ENCODE measurements at regions not wholly inside any gene's neighbourhood (a gene's known extent, or its start where the extent isn't known, plus 50 kb on each side); places are given as distances from the start of the nearest gene placed in this dataset.

GRCh38 chr11:21625982-21626381 lies 566.9 kb upstream of the ANO5 start:
- FAIRE-seq: no peak

DNA sequence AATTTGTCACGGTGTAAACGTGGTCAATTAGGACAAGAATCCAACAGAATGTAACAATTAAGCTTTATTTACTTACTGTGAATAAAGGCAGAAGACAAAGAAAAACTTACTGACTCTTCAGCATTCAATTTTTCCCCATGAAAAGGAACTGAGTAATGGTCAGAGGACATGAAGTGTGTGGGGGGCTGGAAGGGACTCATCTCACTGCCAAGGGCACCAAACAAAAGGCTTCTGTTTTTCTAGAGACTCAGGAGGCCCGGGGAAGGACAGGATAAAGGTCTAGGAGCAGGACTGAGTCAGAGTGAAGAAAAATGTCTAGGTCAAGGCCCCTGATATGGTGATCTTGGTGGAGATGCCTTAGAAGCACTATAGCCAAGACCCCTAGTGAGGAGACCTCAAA lies 564.2 kb upstream of the ANO5 start:
- FAIRE-seq: no peak

DNA sequence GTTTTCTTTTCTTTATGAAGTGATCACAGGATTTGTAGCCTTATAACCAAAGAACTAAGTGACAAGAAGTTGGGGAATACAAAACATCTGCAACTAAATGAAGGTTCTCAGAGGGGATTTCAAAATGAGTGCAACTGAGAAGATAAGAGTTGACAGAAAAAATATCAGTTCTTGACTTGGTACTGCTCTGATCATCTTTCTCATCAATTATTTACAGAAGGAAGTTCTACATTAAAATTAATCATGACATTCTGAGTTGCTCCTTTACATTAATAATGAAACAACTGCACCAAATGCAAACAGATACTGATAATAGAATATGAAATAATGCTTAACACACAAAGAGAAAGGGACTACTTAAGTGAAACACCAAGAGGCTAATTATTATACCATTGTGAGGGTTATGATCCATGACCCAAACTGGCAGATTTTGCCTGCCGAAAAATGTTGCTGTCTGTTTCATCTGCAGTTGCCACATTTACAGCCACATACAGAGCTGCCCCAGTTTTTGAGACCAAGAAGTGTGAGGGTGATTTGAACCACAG lies 561.9 kb upstream of the ANO5 start:
- no peak for FAIRE-seq

DNA sequence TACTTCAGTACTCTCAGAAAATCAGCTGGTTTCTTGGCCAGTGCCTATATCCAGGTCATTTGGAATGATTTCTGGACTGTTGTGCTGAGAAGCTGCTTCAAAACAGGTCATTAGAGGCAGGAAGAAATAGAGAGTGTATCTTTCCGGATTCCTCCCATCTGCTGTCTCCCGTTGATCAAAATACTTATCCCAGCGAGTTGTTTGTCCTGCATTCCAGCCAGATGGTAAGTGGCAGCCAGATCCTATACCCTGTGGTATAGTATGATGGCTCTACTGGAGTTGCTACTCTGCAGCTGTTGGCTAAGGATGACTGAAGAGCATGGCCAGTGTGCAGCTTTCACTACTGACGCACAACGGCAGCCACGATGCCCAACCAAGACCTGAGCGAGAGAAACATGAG lies 560.9 kb upstream of the ANO5 start:
- FAIRE-seq: no peak

- no peak for FAIRE-seq
These were observed 558.4 kb upstream of the ANO5 start for GRCh38 chr11:21634491-21634890.

- no peak for FAIRE-seq
These were observed 557.9 kb upstream of the ANO5 start for GRCh38 chr11:21634956-21635355.

DNA sequence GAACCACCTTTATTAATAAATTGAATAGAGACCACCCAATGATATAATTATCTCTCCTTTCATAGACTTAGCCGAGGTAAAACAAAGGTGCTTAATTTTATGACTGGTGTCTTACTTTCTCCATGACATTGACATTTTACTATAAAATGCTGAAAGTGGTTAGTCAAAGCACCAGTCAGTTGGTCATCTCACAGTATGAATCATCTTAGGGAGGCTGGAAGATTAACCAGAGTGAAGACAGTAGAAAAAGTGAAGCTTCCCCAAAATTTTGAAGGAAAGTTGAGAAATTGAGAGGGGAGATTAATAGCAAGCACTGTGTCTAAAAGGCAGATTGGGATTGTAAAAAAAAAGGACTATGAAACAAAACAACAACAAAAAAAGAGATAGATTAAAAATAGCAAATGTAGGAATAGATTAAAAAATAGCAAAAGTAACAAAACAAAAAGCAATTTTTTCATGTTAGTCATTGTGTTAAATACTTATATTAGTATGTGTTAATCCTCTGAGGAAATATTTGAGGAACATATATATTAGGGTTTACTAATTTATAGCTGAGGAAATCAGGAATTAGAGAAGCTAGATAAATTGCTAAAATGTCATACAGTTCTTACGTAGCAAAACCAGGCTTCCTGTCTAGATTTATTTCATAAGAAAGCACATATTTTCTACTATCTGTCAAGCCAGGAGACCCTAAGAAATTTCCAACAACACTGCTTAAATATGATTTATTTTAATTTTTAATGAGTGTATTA lies 557.3 kb upstream of the ANO5 start:
- no peak for FAIRE-seq

- no peak for FAIRE-seq
These were observed 556.3 kb upstream of the ANO5 start for GRCh38 chr11:21636561-21636960.

DNA sequence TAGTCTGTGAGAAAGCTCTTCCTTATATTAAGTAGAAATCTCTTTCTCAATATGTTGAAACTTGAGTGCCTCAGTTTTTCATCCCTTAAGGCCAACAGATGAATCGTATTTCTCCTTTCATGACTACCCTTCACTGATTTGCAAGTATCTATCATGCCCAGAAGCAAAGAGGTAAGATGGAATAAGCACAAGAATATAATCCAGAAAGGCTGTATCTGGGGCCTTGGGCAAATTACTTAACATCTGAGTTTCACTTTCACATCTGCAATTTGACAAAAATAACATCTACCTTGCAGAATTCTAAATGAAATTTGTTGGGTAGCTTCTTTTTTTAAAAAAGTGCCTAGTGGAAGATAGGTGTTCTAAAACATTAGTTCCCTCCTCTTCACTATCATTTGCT lies 552.4 kb upstream of the ANO5 start:
- FAIRE-seq: no peak

GRCh38 chr11:21641869-21642268 lies 551.0 kb upstream of the ANO5 start:
- no peak for FAIRE-seq

DNA sequence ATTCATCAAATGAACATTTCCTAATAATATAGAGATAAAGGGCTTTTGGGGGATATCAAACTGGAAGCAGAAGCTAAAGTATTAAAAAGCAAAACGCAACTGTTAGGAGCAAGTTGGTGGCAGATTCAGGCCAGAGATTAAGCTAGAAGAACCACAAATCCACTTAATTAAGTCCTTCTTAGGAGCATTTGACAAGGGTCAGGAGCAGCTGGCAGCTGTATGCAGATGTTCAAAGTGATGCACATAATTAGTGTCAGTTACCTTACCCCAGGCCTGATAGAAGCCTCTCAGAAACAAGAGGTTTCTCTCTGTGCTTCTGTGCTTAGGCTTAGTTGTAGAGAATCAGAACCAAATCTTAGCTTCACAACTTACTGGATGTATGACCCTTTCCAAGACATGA lies 546.5 kb upstream of the ANO5 start:
- FAIRE-seq: no peak

DNA sequence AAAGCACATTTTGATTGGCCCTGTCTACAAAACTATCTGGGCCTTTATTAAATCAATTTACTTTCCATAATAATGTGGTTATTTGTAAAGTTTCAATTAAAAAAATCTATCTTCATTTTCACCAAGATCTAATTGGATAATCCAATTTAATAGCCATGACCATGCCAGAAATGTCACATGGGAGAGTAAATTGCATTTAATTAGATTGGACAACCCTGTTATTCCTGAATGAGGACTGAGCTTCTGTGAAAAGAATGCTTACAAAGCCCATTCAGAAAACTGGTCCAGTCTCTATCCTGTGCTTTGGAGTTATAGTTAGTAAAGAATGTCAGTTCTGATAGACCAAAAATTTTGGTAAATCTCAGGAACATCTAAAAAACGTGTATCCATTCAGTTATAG lies 541.9 kb upstream of the ANO5 start:
- no peak for FAIRE-seq

DNA sequence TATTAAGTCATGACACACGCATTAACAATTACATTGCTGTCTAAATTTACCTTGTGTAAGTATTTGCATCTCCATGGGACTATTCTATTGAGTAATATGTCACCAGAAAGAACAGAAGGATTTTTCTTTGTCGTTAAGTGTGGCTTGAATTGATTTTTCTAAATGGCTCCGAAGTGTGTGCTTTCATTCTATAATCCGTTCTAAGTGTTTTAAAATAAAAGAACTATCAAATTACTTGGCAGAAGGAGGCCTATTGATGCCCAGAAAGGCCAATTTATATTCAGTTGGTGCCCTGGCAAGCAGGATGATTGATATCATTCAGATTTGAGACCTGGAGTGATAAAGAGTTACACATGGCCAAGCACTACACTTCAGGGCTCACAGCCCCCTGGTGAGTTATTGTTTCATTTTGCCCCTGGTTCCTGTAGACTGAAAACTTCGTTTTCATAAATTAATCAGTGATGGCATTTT lies 538.9 kb upstream of the ANO5 start:
- FAIRE-seq: no peak

GRCh38 chr11:21656065-21656464 lies 536.8 kb upstream of the ANO5 start:
- FAIRE-seq: no peak

GRCh38 chr11:21658654-21659193 lies 534.2 kb upstream of the ANO5 start:
- FAIRE-seq: no peak

- FAIRE-seq: peak; percentile 77
These were observed 533.5 kb upstream of the ANO5 start for GRCh38 chr11:21659377-21659776.

DNA sequence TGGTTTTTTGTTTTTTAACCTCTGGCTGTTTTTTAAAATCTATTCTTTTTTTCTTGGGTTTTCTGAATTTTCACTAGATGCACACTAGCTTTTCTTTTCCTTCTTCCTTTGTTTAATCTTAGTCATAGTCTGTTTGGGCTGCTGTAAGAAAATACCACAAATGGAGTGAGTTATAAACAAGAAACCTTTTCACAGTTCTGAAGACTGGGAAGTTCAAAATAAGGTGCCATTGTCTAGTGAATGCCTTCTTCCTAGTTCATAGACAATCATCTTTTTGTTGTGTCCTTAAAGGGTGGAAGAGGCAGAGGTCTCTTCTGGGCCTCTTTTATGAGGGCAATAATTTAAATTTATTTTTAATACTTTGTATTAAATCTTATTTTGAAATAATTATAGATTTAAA lies 532.9 kb upstream of the ANO5 start:
- FAIRE-seq: no peak

- no peak for FAIRE-seq
These were observed 517.8 kb upstream of the ANO5 start for GRCh38 chr11:21675049-21675616.

DNA sequence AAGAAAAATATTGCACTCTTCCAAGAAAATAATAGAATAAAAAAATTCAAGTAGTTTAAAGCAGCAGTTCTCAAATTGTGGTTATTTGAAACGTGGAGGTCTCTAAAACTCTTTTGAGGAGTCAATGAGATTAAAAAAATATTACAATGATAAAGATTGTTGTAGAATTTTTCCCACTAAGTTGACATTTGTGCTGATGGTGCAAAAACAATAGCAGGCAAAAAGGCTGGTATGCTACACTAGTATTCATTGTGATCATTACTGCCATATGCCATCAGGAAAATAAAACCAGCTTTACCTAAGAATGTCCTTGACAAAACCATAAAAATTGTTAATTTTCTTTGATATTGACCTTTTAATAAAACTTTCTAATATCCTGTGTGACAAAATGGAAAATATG lies 505.2 kb upstream of the ANO5 start:
- FAIRE-seq: no peak

GRCh38 chr11:21704539-21704938 lies 488.3 kb upstream of the ANO5 start:
- FAIRE-seq: no peak

- FAIRE-seq: no peak
These were observed 485.7 kb upstream of the ANO5 start for GRCh38 chr11:21707116-21707739.

- FAIRE-seq: no peak
These were observed 482.1 kb upstream of the ANO5 start for GRCh38 chr11:21710809-21711208.

DNA sequence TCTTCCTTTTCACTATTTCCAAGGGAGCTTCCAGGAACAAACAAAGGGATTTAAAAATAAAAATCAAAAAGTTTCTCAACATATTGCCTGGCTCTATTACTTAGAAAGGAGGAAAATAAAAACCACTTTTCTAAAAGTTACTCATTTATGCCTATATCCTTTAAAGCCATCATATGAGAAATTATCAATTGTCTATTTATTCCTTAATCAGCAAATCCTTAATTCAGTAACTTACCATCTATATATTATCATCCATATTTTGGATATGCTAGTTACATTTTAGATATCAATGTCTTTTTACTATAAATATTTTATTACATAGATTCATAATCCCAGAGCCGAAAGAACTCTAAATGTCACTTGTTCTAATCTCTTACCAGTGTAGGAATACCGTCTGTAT lies 481.5 kb upstream of the ANO5 start:
- no peak for FAIRE-seq

- FAIRE-seq: no peak
These were observed 469.2 kb upstream of the ANO5 start for GRCh38 chr11:21723678-21724077.
